HG02981 (cell line): ENCODE measurements at regions not wholly inside any gene's neighbourhood (a gene's known extent, or its start where the extent isn't known, plus 50 kb on each side); places are given as distances from the start of the nearest gene placed in this dataset.
"Not testable (repeated sequence)": the region's sequence is repeated elsewhere in the genome, so short reads cannot be mapped to it uniquely, and the experiment has no call there.

Source experiments
- ATAC-seq: cut with Tn5 transposase; IDR thresholded peaks from one replicate; pipeline ENCODE4 v1.9.1; 2021; ENCODE audit warnings: mild to moderate bottlenecking, moderate library complexity; ENCODE audit not compliant: unreplicated experiment

DNA sequence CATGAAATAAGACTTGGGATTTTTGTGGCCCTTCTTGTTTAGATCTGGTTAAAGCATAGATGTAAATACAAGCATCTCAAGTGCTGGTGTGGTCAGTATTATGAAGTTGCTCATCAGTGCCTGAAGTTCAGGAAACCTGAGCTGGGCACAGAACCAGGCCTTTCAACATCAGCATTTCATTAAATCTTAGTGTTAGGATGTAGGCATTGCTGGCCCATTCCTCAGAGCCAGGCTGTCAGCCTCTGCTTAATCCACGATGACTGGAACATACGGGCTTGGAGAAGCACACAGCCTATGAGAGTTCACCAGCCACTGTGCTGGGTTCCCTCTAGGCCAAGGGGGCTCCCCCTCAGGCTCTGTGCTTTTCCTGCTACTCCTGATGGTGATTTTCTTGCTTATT lies 270.2 kb downstream of the EN1 start:
- no peak for ATAC-seq

DNA sequence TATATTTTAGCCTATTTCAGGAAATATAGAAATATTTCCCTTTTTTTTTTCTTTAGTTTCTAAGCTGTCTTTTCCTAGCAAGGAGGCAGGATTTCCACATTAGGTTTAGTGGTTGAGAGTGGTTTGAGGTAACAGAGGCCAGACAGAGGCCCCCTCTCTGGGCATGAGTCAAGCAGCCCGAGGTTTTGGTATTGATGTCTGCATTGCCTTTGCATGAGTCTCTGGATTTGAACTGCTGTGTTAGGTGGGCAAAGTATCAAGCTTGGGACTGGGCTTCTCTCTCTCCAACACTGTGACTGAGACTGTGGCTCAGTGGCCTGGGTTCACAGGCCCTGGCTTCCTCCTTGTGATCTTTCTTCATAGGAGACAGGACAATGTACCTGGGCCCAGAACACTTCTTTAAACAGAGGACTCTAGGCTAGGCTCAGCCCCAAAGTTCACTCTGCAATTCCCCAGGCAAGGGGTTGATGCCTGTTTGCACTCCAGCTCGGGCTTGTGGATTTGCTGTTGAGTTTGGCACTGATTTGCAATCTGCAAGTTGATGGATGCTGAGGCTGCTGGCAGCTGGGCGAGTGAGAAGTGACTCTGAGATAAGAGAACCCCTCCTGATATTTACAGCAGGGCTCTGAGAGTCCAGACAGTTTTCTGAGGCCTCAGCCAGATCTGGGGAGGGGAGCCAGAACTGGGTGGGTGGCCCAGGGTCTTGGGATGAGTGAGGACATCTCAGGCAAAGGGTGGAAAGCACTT lies 271.2 kb downstream of the EN1 start:
- ATAC-seq: no peak

DNA sequence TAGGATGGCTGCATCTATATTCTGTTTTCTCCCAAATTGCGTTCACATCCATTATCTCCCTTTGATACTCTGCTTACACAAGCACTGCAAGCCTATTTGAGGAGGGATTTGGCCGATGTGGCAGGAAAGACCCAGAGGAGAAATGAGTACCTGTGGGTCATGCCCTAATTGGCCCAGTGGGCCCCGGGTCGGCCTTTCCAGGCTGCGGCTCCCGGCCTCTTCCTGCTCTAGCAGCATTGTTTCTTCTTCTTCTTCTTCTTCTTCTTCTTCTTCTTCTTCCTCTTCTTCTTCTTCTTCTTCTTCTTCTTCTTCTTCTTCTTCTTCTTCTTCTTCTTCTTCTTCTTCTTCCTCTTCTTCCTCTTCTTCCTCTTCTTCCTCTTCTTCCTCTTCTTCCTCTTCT lies 275.1 kb downstream of the EN1 start:
- not testable (repeated sequence) for ATAC-seq

DNA sequence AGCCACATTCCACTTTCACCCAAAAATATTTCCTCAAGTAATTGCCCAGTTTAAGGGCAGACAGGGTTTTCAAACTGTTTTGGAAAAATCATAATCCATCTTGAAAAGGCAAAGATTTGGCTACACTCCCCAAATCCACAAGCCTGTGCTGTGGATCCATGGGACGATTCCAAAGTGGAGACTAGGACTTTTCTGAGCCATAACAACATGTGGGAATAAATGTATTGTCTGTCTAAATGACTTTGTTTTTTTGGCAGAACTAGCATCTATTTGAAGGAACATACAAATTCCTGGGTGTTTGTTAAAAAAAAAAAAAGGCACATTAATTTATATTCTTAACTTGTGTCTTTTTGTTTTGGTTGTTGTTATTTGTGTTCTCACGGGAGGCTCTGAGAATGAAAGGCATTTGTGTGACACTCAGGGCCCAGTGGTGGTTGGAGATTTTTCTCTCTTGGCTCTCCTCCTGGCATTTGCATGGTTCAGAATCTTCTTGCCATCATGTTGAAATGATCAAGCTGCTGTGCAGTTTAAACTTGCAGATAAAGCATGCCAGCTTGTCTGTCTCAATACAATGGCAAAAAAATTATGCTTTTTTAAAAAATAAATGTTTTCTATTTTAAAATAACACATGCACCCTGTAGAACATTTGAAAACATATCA lies 277.4 kb downstream of the EN1 start:
- no peak for ATAC-seq

DNA sequence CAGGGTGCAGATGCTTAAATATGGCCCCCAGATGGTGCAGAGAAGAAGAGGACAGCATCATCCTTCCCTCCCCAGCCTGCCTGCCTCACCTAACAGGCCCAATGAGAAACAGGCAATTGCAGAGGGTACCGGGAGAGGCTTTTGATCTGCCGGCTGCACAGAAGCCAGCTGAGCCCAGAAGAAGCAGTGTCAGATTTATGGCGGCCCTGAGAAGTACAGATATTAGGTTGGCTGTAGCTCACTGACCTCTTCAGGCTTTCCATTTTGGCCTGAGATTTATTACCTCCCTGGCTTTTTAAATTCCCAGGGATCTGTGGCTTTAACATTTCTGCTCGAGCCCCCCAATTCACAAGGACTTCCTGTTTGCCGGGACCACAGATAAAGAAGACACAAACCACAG lies 278.7 kb downstream of the EN1 start:
- ATAC-seq: no peak

GRCh38 chr2:118565786-118566540 lies 281.5 kb downstream of the EN1 start:
- ATAC-seq: no peak

DNA sequence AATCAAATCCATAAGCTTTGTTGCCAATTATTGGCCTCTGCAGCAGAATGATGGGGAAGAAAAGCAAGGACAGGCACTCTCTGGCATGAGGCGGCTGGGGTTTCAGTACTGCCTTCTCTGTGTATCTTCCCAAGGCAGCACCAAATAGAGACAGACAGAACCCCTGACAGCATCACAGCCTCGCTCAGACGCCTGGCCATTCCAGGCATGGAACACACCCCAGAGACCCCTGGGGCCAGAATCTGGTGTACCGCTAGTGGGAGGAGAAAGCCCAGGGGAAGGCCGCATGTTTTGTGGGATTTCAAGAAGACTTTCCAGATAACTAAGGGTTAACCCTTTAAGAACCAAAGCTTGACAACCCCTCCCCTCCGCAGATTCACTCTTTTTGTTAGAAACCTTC lies 282.1 kb downstream of the EN1 start:
- ATAC-seq: no peak

DNA sequence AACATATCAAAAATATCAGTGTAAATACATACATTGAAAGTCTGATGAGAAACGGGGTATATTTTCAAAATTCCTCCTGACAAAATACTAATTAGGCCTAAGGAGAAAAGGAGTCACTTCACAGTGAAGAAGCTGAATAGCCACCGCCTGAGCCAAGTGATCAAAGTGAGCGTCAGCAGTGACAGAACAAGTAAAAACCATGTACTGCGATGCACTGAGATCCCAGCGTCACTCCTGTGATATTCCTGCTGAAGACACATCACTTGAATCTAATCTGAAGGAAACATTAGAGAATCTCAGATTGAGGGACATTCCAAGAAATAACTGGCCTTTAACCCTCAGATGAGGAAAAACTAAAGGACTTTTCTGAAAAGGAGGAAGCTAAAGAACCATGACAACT lies 285.3 kb downstream of the EN1 start:
- ATAC-seq: no peak

- no peak for ATAC-seq
Measured at GRCh38 chr2:118558846-118559245, 288.6 kb downstream of the EN1 start.

DNA sequence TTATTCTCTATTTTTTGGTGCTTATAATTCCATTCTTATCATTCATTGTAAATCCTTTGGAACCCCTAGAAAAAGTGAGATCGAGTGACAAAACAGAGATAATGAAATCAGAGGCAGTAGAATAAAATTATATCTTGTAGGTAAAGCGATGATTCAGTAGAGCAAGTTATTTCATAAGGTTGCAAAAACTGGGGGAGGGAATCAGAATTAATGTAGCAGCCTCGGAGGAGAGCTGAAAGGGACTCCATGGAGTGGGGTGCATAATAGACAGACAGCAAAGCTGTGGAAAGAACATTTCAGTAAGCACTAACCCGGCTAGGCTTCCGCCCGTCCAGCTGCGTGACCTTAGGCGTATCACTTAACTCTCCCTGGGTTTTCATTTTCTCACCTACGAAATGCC lies 289.7 kb downstream of the EN1 start:
- ATAC-seq: no peak

- ATAC-seq: no peak
Measured at GRCh38 chr2:118557016-118557415, 290.4 kb downstream of the EN1 start.

GRCh38 chr2:118554616-118555015 lies 292.8 kb downstream of the EN1 start:
- ATAC-seq: no peak

- no peak for ATAC-seq
Measured at GRCh38 chr2:118549503-118549902, 297.9 kb downstream of the EN1 start.

GRCh38 chr2:118548880-118549488 lies 298.5 kb downstream of the EN1 start:
- no peak for ATAC-seq

- ATAC-seq: no peak
Measured at GRCh38 chr2:118539290-118539689, 308.2 kb downstream of the EN1 start.

- ATAC-seq: no peak
Measured at GRCh38 chr2:118536306-118536705, 311.1 kb downstream of the EN1 start.

DNA sequence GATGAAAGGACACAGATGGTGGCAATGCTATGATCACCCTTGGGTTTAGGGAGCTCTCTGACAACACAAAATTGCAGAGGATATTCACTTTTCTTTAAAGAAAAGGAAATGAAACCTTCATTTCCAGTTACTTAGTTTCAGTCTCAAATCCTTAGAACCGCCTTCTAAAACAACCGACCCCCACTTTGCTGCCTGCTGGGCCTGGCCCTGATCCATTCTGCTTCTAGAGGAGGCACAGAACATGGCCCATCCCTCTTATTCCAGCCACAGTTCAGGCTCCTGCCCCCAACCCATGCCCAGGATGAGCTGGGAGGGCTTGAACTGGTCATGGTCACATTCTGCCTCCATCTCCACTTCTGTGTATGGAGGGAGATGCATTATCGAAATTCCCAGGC lies 311.6 kb downstream of the EN1 start:
- ATAC-seq: no peak

GRCh38 chr2:118535171-118535817 lies 312.2 kb downstream of the EN1 start:
- ATAC-seq: no peak

GRCh38 chr2:118530976-118531375 lies 316.5 kb downstream of the EN1 start:
- ATAC-seq: no peak

- no peak for ATAC-seq
Measured at GRCh38 chr2:118529908-118530599, 317.4 kb downstream of the EN1 start.
